ENCODE measurements at regions not wholly inside any gene's neighbourhood (a gene's known extent, or its start where the extent isn't known, plus 50 kb on each side); places are given as distances from the start of the nearest gene placed in this dataset.

GRCh38 chr2:126224776-126225175 lies 431.2 kb upstream of the GYPC start:
- WGBS, 2 donors, result 94 to 95% methylated on average over 1 of the region's 1 CpG
- DNase-seq, result no peak
- intact Hi-C loops (cut with DNase I), result no loop called here
- Histone ChIP-seq H3K27me3 (no peaks in the 10 kb centered on the region), H3K4me1 (no peaks in the 10 kb centered on the region), H3K36me3 (no peaks in the 10 kb centered on the region), H3K4me3 (replicated peaks in 1 of 3) (no peak overlapping the region), H3K9me3 (no peaks in the 10 kb centered on the region), H3K27ac (no peak overlapping the region)
- TF ChIP-seq, protein P1, sequence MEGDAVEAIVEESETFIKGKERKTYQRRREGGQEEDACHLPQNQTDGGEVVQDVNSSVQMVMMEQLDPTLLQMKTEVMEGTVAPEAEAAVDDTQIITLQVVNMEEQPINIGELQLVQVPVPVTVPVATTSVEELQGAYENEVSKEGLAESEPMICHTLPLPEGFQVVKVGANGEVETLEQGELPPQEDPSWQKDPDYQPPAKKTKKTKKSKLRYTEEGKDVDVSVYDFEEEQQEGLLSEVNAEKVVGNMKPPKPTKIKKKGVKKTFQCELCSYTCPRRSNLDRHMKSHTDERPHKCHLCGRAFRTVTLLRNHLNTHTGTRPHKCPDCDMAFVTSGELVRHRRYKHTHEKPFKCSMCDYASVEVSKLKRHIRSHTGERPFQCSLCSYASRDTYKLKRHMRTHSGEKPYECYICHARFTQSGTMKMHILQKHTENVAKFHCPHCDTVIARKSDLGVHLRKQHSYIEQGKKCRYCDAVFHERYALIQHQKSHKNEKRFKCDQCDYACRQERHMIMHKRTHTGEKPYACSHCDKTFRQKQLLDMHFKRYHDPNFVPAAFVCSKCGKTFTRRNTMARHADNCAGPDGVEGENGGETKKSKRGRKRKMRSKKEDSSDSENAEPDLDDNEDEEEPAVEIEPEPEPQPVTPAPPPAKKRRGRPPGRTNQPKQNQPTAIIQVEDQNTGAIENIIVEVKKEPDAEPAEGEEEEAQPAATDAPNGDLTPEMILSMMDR (IDR thresholded peaks at IDR 0.05), result no peak
- no peak for TF ChIP-seq POLR2A (IDR thresholded peaks at IDR 0.05)

- intact Hi-C loops (cut with DNase I), result no loop called here
- no peaks in the 10 kb centered on the region for H3K27me3 ChIP-seq
- no peak for DNase-seq
- no peaks in the 10 kb centered on the region for H3K4me1 ChIP-seq
- H3K9me3 ChIP-seq, result no peaks in the 10 kb centered on the region
- H3K27ac ChIP-seq, result no peak overlapping the region
- no peak overlapping the region for H3K4me3 ChIP-seq (replicated peaks in 1 of 3)
- no peaks in the 10 kb centered on the region for H3K36me3 ChIP-seq
- TF ChIP-seq POLR2A (IDR thresholded peaks at IDR 0.05), result no peak
- TF ChIP-seq, protein P1 (IDR thresholded peaks at IDR 0.05), result no peak
- 63 to 72% methylated on average over 1 of the region's 1 CpG for WGBS, 2 donors
Measured at GRCh38 chr2:126227250-126227649, 428.7 kb upstream of the GYPC start.

GRCh38 chr2:126228531-126228930 lies 427.4 kb upstream of the GYPC start:
- intact Hi-C loops (cut with DNase I), result no loop called here
- Histone ChIP-seq H3K27ac (no peak overlapping the region), H3K9me3 (no peaks in the 10 kb centered on the region), H3K36me3 (no peaks in the 10 kb centered on the region), H3K4me3 (replicated peaks in 1 of 3) (no peak overlapping the region), H3K27me3 (no peaks in the 10 kb centered on the region), H3K4me1 (no peaks in the 10 kb centered on the region)
- no peak for DNase-seq
- TF ChIP-seq POLR2A (IDR thresholded peaks at IDR 0.05), result no peak
- TF ChIP-seq, protein P1 (IDR thresholded peaks at IDR 0.05), result no peak
- 71 to 72% methylated on average over 1 of the region's 1 CpG for WGBS, 2 donors

- Histone ChIP-seq H3K4me3 (replicated peaks in 1 of 3) (no peak overlapping the region), H3K4me1 (no peaks in the 10 kb centered on the region)
- TF ChIP-seq POLR2A (IDR thresholded peaks at IDR 0.05), result no peak
Measured at GRCh38 chr2:126238251-126238650, 417.7 kb upstream of the GYPC start.

GRCh38 chr2:126239320-126239955 lies 416.5 kb upstream of the GYPC start:
- WGBS, 2 donors, result 76 to 80% methylated on average over 5 of the region's 5 CpGs

More at GRCh38 chr2:126238251-126238650, 417.7 kb upstream of the GYPC start:
- intact Hi-C loops (cut with DNase I), result no loop called here
- no peak for DNase-seq
- H3K27me3 ChIP-seq, result no peaks in the 10 kb centered on the region
- H3K36me3 ChIP-seq, result no peaks in the 10 kb centered on the region
- H3K9me3 ChIP-seq, result no peaks in the 10 kb centered on the region
- 89 to 92% methylated on average over 5 of the region's 5 CpGs for WGBS, 2 donors
- H3K27ac ChIP-seq, result no peak overlapping the region

More at GRCh38 chr2:126239320-126239955, 416.5 kb upstream of the GYPC start:
- Histone ChIP-seq H3K36me3 (no peaks in the 10 kb centered on the region), H3K27ac (no peak overlapping the region), H3K9me3 (no peaks in the 10 kb centered on the region), H3K4me3 (replicated peaks in 1 of 3) (no peak overlapping the region), H3K27me3 (no peaks in the 10 kb centered on the region), H3K4me1 (no peaks in the 10 kb centered on the region)
- no peak for DNase-seq
- TF ChIP-seq, protein P1 (IDR thresholded peaks at IDR 0.05), result no peak
- no peak for TF ChIP-seq POLR2A (IDR thresholded peaks at IDR 0.05)
- intact Hi-C loops (cut with DNase I), result no loop called here
